Uterus (tissue), 3 donors: ENCODE measurements at regions not wholly inside any gene's neighbourhood (a gene's known extent, or its start where the extent isn't known, plus 50 kb on each side); places are given as distances from the start of the nearest gene placed in this dataset.

Source experiments
- DNase-seq, 2 donors: peaks; one replicate each; pipeline ENCODE4 v3.0.0-alpha.2; 2019 to 2020
- H3K27ac ChIP-seq, 2 donors: fragments of 200-600 bp; sonication (generic); 1 replicate in 1 of 2; 2 replicates in 1 of 2; pipeline ENCODE4 v1.5.1; 2016 to 2018
- H3K27me3 ChIP-seq, 2 donors: fragments of 200-600 bp; sonication (generic); one replicate each; pipeline ENCODE4 v1.5.1; 2018 to 2019; ENCODE audit warnings: control low read depth in 1 of 2
- H3K36me3 ChIP-seq, 2 donors: fragments of 200-600 bp; sonication (generic); one replicate each; pipeline ENCODE4 v1.5.1; 2019; ENCODE audit warnings: control low read depth in 1 of 2
- H3K4me1 ChIP-seq, 2 donors: fragments of 200-600 bp; sonication (generic); one replicate each; pipeline ENCODE4 v1.5.1; 2018 to 2019; ENCODE audit warnings: control low read depth in 1 of 2
- H3K4me3 ChIP-seq, 2 donors: fragments of 200-600 bp; sonication (generic); 1 replicate in 1 of 2; 2 replicates in 1 of 2; pipeline ENCODE4 v1.5.1; 2018 to 2019; ENCODE audit warnings: mild to moderate bottlenecking in 1 of 2
- H3K9me3 ChIP-seq, 2 donors: fragments of 200-600 bp; sonication (generic); one replicate each; pipeline ENCODE4 v1.5.1; 2019; ENCODE audit warnings: control low read depth in 1 of 2
- POLR2A ChIP-seq, 2 donors: fragments of 450-650 bp; IDR thresholded peaks; one replicate each; pipeline ENCODE4 v1.6.1; 2016; ENCODE audit warnings: antibody characterized with exemption in 2 of 2, mild to moderate bottlenecking in 1 of 2, moderate library complexity in 1 of 2
- intact Hi-C: fragments of 100-400 bp; cut with DNase I; formaldehyde crosslinking; loops from one replicate; pipeline ENCODE4 v1.15.1; 2023; ENCODE audit warnings: low total_unique reads
- TF ChIP-seq, protein P1 (sequence below), 4 experiments: fragments of 200-600 bp in 2 of 4; fragments of 450-650 bp in 2 of 4; sonication (generic) in 2 of 4; IDR thresholded peaks; one replicate each; pipeline ENCODE4 v1.5.1; 2016 to 2019; ENCODE audit warnings: antibody characterized with exemption in 4 of 4, mild to moderate bottlenecking in 2 of 4, moderate library complexity in 1 of 4
- donor health status: DM: yes; HTN: yes; CAD: no.

- DNase-seq = no peak
- H3K4me1 ChIP-seq = peaks cover 0 to 9% of the 10 kb centered on the region in 2 donors
- no peak for TF ChIP-seq POLR2A (IDR thresholded peaks at IDR 0.05)
- TF ChIP-seq, protein P1, sequence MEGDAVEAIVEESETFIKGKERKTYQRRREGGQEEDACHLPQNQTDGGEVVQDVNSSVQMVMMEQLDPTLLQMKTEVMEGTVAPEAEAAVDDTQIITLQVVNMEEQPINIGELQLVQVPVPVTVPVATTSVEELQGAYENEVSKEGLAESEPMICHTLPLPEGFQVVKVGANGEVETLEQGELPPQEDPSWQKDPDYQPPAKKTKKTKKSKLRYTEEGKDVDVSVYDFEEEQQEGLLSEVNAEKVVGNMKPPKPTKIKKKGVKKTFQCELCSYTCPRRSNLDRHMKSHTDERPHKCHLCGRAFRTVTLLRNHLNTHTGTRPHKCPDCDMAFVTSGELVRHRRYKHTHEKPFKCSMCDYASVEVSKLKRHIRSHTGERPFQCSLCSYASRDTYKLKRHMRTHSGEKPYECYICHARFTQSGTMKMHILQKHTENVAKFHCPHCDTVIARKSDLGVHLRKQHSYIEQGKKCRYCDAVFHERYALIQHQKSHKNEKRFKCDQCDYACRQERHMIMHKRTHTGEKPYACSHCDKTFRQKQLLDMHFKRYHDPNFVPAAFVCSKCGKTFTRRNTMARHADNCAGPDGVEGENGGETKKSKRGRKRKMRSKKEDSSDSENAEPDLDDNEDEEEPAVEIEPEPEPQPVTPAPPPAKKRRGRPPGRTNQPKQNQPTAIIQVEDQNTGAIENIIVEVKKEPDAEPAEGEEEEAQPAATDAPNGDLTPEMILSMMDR (IDR thresholded peaks at IDR 0.05) = no peak
- H3K36me3 ChIP-seq = no peaks in the 10 kb centered on the region
- H3K27me3 ChIP-seq = no peaks in the 10 kb centered on the region
- peak overlapping the region; percentile 3 to 54 for H3K27ac ChIP-seq
- no peaks in the 10 kb centered on the region for H3K9me3 ChIP-seq
- no peak overlapping the region for H3K4me3 ChIP-seq
- intact Hi-C loops = no loop called here
These were observed 441.8 kb downstream of the RPS24 start for GRCh38 chr10:78475437-78475836.

GRCh38 chr10:78476156-78476555, 442.5 kb downstream of the RPS24 start:
- Histone ChIP-seq H3K27ac (peak overlapping the region; percentile 35 to 57), H3K9me3 (no peaks in the 10 kb centered on the region), H3K27me3 (no peaks in the 10 kb centered on the region), H3K36me3 (no peaks in the 10 kb centered on the region), H3K4me3 (no peak overlapping the region), H3K4me1 (peaks cover 0 to 9% of the 10 kb centered on the region in 2 donors)
- TF ChIP-seq POLR2A (IDR thresholded peaks at IDR 0.05) = no peak
- TF ChIP-seq, protein P1 (IDR thresholded peaks at IDR 0.05) = no peak
- intact Hi-C loops = no loop called here
- DNase-seq = peak in 1 of 2 donors; percentile 66

- intact Hi-C loops = no loop called here
These were observed 443.2 kb downstream of the RPS24 start for GRCh38 chr10:78476844-78477243.

GRCh38 chr10:78478919-78479318, 445.3 kb downstream of the RPS24 start:
- no peaks in the 10 kb centered on the region for H3K4me1 ChIP-seq
- no peaks in the 10 kb centered on the region for H3K36me3 ChIP-seq
- intact Hi-C loops = no loop called here
- no peaks in the 10 kb centered on the region for H3K27me3 ChIP-seq
- no peaks in the 10 kb centered on the region for H3K9me3 ChIP-seq
- no peak overlapping the region for H3K27ac ChIP-seq
- no peak for DNase-seq
- H3K4me3 ChIP-seq = no peak overlapping the region
- TF ChIP-seq POLR2A (IDR thresholded peaks at IDR 0.05) = no peak
- TF ChIP-seq, protein P1 (IDR thresholded peaks at IDR 0.05) = no peak

More at GRCh38 chr10:78476844-78477243, 443.2 kb downstream of the RPS24 start:
- TF ChIP-seq, protein P1 (IDR thresholded peaks at IDR 0.05) = no peak
- TF ChIP-seq POLR2A (IDR thresholded peaks at IDR 0.05) = no peak
- Histone ChIP-seq H3K9me3 (no peaks in the 10 kb centered on the region), H3K36me3 (no peaks in the 10 kb centered on the region), H3K27me3 (no peaks in the 10 kb centered on the region), H3K4me1 (peaks cover 0 to 9% of the 10 kb centered on the region in 2 donors), H3K27ac (peak overlapping the region; percentile 35 to 57), H3K4me3 (no peak overlapping the region)
- no peak for DNase-seq

DNA sequence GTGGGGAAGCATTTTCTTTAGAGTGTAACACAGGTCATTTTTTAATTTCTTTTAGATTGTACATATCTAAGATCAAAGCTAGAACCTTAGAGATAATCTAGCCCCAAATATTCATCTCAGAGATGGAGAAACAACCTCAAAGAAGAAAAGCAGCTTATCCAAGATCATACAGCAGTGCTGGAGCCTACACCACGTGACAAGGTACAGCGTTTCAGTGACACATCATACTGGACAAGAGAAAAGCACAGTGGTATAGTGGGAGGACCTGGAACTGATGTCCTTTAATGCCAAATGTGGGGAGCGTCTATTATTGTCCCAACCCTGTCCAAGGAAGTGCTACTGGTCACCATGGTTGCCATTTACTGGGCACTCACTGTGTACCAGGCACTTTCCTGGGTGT, 445.8 kb downstream of the RPS24 start:
- no peak for DNase-seq
- intact Hi-C loops = no loop called here

More for the DNA sequence above, 445.8 kb downstream of the RPS24 start:
- no peak overlapping the region for H3K27ac ChIP-seq
- TF ChIP-seq POLR2A (IDR thresholded peaks at IDR 0.05) = no peak
- TF ChIP-seq, protein P1 (IDR thresholded peaks at IDR 0.05) = no peak
- no peaks in the 10 kb centered on the region for H3K9me3 ChIP-seq
- H3K36me3 ChIP-seq = no peaks in the 10 kb centered on the region
- no peaks in the 10 kb centered on the region for H3K4me1 ChIP-seq
- H3K4me3 ChIP-seq = no peak overlapping the region
- no peaks in the 10 kb centered on the region for H3K27me3 ChIP-seq
